Urinary bladder (tissue), 3 donors: ENCODE measurements at regions not wholly inside any gene's neighbourhood (a gene's known extent, or its start where the extent isn't known, plus 50 kb on each side); places are given as distances from the start of the nearest gene placed in this dataset.

ENCODE experiments used
- DNase-seq: peaks from one replicate; pipeline ENCODE4 v3.0.0-alpha.2; 2015; ENCODE audit errors: extremely low spot score
- H3K27ac ChIP-seq: one replicate; pipeline ENCODE4 v1.5.1; 2013; ENCODE audit warnings: low read depth, mild to moderate bottlenecking, moderate library complexity
- H3K36me3 ChIP-seq: one replicate; pipeline ENCODE4 v1.6.1; 2013; ENCODE audit warnings: mild to moderate bottlenecking, moderate library complexity; ENCODE audit not compliant: insufficient read depth
- H3K4me1 ChIP-seq: one replicate; pipeline ENCODE4 v1.6.1; 2013; ENCODE audit warnings: mild to moderate bottlenecking, moderate library complexity; ENCODE audit not compliant: insufficient read depth
- H3K4me3 ChIP-seq: one replicate; pipeline ENCODE4 v1.5.1; 2013; ENCODE audit warnings: low read depth, low read length
- WGBS: extraction: QIAGEN DNeasy Blood & Tissue Kit; methylation state at CpG from one replicate; pipeline ENCODE4 v1.1.7; 2013; 5-methylcytosine and 5-hydroxymethylcytosine counted together
- donor health status: healthy with polysubstance abuse.
- donor health status: healthy.

DNA sequence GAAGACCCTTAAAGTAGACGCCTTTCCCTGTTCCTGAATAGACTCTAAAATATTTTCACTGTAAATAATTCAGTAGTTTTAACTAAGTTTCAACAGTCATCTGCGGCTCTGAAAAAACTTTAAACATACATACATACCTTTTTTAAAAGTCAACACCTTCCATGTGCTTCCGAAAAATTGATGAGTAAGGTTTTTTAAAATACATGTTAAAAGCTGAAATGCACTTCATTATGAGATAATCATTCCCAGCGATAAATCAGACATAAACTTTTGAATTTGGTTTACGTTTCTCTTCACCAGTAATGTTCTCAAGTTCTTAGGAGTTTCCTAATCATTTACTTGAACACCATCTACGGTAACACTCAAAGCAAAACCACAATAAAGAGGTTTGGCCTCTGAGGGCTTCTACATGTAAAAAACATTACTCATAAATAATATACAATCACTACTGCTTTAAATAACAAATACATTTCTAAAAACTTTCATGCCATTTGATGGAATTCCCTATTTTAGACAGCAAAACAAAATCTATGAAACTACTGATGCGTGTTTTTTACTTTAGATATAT is 403.5 kb downstream of the SHQ1 start:
- no peaks in the 10 kb centered on the region for H3K4me1 ChIP-seq
- no peak overlapping the region for H3K4me3 ChIP-seq
- no peak overlapping the region for H3K27ac ChIP-seq
- 65% methylated on average over 7 of the region's 7 CpGs for WGBS
- no peaks in the 10 kb centered on the region for H3K36me3 ChIP-seq
- DNase-seq = no peak

DNA sequence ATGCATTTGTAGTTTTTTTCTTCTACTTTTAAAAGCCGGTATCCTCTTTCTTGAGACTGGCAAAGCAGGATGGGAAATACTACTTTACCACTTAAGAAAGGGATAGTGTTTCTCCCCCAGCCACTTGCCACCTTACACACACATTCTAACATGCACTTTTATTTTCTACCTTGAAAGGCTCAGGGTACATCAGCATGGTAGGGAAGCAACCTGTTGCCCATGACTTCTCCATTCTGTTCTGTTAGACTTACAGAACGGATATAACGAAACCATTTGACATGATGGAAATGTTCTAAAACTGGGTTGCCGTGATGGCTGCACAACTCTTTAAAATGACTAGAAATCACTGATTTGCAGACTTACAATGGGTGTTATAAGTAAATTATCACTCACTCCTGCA is 405.5 kb downstream of the SHQ1 start:
- H3K36me3 ChIP-seq = no peaks in the 10 kb centered on the region
- DNase-seq = no peak
- no peak overlapping the region for H3K27ac ChIP-seq
- no peak overlapping the region for H3K4me3 ChIP-seq
- H3K4me1 ChIP-seq = peaks cover 3% of the 10 kb centered on the region
- WGBS = 93% methylated on average over 4 of the region's 4 CpGs

DNA sequence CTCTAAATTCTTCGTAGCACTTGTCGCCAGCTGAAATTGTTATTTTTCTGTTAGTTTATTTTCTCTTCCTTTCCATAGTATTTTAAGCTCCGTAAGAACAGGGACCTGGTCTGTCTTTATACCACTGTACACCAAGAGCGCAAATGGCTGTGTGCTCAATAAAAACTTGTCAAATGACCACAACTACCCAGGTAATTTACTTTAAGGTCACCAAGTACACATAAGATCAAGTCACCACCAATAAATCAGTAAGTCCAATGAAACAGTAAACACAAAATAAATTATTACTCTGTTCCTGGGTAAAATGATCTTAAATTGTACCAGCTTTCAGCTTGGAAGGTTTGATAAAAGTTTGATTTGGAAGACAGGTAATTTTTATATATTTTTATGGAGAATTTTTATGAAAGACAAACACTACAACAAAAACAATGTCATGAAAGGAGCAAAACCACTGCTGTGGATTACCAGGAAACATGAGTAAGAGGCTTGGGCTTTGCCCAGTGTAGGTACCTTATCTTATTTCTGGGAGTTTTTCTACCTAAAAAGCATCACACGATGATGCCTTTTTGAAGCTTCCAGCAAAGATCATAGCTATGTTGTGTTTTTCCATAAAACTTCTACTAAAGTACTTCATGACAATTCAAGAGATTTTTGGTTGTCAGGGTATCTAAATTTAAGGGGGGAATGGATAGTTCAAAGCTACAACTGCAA is 406.8 kb downstream of the SHQ1 start:
- Histone ChIP-seq H3K4me1 (peaks cover 3% of the 10 kb centered on the region), H3K36me3 (no peaks in the 10 kb centered on the region), H3K27ac (peak overlapping the region; percentile 18), H3K4me3 (no peak overlapping the region)
- WGBS = 71% methylated on average over 5 of the region's 5 CpGs
- DNase-seq = no peak

DNA sequence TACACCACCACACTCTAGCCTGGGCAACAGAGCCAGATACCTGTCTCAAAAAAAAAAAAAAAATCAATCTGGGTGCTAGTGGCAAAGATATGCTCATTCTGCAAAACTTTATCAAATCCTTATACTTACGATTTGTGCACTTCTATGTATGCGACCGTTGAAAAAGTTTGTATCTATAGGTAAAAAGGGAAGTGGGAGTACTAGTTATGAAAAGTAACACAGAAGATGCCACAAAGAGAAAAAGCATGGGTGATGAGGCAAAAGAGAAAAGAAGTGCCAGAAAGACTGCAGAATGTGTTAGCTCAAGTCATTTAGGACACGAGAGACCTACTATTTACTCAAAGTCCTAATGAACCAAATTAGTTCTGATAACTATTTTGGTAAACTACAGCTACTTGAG is 407.8 kb downstream of the SHQ1 start:
- DNase-seq = no peak
- 88% methylated on average over 4 of the region's 4 CpGs for WGBS
- Histone ChIP-seq H3K4me3 (no peak overlapping the region), H3K4me1 (peaks cover 3% of the 10 kb centered on the region), H3K27ac (no peak overlapping the region), H3K36me3 (no peaks in the 10 kb centered on the region)

DNA sequence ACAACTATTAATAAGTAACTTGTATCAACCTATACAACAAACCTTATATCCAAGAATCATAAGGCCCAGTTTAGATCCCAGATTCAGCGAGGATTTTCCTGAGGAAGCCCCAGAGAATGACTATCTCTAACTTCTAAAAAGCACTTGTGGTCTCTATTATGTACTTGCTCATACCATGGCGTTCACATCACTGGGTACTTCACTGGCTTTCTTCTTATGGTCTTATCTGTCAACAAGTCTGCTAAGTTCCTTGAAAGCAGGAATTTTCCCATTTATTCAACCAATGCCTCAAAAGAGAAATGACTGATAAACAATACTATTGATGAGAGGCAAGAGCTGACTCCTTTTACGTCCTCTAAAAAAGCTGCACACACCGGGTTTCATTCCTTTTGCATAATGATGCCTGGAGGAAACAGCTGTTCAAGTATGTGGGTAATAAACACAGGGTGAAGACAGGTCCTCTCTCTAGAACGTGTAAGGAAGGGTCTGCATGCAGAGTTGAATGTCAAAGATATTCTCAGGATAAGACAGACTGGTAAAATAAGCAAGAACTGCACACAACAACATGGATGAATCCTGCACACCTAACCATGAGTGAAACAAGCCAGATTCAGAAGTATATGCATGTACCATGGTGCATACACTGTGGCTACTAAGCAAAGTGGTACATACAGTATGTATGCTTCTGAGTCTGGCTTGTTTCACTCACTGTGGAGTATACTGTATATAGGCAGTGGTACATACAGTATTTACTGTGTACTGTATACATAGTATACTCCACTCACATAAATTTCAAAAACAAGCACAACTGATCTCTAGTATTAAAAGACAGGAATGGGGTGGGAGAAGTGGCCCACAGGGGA is 408.7 kb downstream of the SHQ1 start:
- Histone ChIP-seq H3K4me3 (no peak overlapping the region), H3K4me1 (peaks cover 3% of the 10 kb centered on the region)
- 43% methylated on average over 5 of the region's 5 CpGs for WGBS

DNA sequence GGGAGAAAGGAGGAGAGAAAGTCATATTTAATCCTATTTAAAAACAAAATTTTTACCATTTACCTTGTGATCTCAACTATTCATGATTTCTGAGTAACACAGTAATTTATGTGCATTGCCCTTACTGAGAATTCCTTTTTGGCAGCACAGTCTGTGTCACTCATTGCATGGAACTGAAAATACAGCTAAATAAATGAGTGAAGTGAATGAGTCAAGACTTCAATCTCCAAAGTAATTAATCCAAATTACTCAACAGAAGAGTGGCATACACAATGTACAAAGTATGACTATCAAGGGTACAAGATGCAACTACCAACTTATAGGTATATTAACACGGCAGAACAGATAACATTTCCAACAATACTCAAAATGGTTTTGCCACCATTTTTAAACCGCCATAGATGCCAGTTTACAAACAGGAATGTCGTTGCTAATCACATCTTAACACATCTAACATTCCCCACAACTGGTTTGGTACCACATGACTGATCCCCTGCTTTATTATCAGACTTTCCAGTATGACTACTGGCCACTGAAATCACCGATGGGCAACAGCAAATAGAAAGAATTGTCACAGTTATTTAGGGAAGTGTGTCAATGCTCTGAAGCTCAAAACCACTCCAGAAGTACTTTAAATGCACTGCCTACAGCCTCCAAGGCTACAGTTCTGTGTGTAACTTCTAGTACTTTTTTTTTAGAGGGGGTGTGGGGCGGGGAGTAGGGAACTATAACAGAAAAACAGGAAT is 410.4 kb downstream of the SHQ1 start:
- no peak for DNase-seq
- Histone ChIP-seq H3K4me1 (peaks cover 5% of the 10 kb centered on the region), H3K4me3 (no peak overlapping the region), H3K36me3 (no peaks in the 10 kb centered on the region), H3K27ac (no peak overlapping the region)
- WGBS = 84% methylated on average over 5 of the region's 5 CpGs

More for the DNA sequence above, 408.7 kb downstream of the SHQ1 start:
- no peak for DNase-seq
- Histone ChIP-seq H3K36me3 (no peaks in the 10 kb centered on the region), H3K27ac (no peak overlapping the region)

DNA sequence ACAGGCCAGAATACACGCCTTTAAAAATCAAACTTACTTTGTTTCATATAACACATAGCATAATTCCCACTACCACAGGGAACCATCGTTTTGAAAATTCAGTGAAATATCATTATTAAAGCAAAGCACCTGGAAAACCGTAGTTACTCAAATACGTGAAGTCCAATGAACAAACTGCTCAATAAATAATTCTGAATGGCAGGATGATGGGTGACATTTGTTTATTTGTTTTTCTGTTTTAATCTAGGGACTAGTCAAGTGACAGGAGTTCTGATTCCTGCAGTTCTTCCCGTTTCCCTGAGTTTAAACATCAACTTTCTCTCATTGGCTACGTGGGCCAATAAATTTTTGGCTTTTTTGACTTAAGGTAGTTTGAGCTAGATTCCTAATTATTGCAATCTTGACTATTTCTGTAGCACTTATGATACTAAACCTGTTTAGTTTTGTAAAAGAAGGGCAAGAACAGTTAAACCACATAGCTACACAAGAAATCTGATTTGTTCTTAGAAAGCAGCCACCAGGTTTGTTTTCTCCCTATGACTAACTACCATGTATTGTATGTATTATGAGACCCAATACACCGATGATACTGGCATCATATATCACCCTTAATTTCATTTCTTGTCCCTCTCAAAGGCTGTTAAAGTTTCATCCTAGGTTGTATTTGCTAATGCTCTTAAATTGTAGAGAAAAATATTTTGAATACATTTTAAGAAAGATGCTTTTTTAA is 411.2 kb downstream of the SHQ1 start:
- H3K27ac ChIP-seq = no peak overlapping the region
- no peaks in the 10 kb centered on the region for H3K36me3 ChIP-seq
- H3K4me3 ChIP-seq = no peak overlapping the region
- H3K4me1 ChIP-seq = peaks cover 5% of the 10 kb centered on the region
- no peak for DNase-seq
- 56% methylated on average over 7 of the region's 7 CpGs for WGBS

DNA sequence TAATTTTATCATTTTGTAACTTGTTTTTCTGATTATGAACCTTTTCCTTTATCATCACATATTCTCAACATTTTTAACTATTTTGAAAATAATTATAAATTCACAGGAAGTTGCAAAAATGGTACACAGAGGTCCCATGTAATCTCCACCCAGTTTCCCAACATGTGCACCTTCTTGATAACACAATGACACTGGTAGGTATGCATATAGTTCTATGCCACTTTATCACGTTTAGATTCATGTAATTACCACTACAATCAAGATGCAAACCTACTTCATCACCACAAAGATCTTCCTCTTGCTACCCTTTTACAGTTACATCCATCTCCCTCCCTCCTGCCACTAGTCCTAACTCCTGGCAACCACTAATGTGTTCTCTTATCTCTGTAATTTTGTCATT is 413.9 kb downstream of the SHQ1 start:
- Histone ChIP-seq H3K27ac (no peak overlapping the region), H3K36me3 (no peaks in the 10 kb centered on the region), H3K4me1 (peaks cover 5% of the 10 kb centered on the region), H3K4me3 (no peak overlapping the region)
- WGBS = 67% methylated on average over 1 of the region's 1 CpG
- DNase-seq = no peak

DNA sequence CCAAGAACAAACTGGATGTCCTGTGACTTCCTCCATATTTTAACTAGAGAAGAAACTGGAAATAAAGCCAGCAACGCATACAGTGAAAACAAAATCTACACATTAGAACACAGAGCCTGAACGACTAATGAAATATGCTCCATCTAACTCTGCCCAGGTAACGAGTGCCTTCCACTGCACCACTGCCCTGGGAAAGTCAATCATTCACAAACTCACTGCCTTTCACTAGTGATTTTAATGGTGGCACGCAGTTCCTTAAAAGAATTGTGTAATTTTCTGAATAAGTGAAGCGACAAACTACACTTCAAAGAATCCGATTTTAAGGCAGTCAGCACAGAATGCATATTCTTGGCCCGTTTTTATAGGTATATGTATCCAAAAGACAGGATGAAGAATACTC is 416.0 kb downstream of the SHQ1 start:
- Histone ChIP-seq H3K4me3 (no peak overlapping the region), H3K36me3 (no peaks in the 10 kb centered on the region), H3K4me1 (peaks cover 2% of the 10 kb centered on the region), H3K27ac (no peak overlapping the region)
- WGBS = 92% methylated on average over 7 of the region's 7 CpGs
- no peak for DNase-seq

DNA sequence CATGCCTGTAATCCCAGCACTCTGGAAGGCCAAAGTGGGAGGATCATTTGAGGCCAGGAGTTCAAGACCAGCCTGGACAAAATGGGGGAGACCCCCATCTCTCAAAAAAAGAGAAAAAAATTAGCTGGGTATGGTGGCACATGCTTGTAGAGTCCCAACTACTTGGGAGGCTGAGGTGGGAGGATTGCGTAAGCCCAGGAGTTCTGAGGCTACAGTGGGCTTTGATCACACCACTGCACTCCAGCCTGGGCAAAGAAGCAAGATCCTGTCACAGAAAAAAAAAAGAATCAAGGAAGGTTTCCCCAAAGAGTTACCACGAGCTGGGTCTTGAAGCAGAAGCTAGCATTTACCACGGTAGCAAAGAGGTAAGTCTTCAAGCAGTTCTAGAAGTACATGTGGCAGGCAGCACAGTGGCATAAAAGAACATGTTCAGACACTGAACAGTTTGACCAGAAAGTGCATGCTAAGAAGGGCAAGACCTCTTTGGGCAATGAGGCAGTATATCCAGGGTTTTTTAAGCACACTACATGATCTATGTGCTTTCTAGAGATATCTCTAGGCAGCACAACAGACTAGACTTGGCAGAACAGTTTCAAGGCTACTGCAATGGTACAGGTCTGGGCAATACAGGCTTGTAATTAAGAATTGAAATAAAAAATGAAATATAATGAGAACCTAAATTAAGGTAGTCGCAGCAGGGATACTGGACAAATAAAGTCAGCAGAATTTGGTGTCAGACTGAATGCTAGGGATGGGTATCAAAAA is 418.5 kb downstream of the SHQ1 start:
- H3K27ac ChIP-seq = no peak overlapping the region
- H3K4me1 ChIP-seq = peaks cover 2% of the 10 kb centered on the region
- WGBS = 70% methylated on average over 4 of the region's 4 CpGs
- H3K4me3 ChIP-seq = no peak overlapping the region
- DNase-seq = no peak
- H3K36me3 ChIP-seq = no peaks in the 10 kb centered on the region

DNA sequence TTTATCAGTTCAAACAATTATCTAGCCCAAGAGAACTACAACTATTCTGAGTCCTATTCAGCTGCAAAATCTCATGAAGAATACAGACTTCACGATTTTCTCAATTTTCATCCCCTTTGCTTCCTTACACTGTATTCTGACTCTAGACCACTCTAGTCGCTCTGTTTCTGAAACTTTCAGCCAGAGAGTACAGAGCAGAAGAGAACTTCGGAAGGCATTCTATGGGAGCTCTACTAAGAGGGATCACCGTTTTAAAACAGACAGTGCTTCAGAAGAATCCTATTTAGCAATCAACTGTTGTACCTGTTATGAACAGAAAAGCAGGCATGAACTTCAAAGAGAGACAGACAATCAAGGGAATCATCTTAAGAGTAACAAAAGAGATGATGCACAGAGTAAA is 419.4 kb downstream of the SHQ1 start:
- Histone ChIP-seq H3K27ac (no peak overlapping the region), H3K36me3 (no peaks in the 10 kb centered on the region), H3K4me1 (no peaks in the 10 kb centered on the region), H3K4me3 (no peak overlapping the region)
- DNase-seq = no peak
- WGBS = 57% methylated on average over 4 of the region's 4 CpGs

DNA sequence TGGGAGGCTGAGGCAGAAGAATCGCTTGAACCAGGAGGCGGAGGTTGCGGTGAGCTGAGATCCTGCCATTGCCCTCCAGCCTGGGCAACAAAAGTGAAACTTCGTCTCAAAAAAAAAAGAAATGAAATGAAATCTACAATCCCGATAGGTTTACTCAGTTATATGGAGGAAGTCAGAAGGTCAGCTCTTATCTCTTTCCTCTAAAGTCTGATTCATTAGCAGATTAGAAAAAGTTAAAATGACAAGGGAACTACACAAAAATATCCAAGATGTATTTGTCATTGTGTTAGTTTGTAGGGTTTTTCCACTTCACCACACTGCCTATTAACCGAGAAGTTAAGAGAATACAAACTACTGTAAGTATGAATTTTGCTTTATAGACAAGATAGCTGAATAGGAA is 420.6 kb downstream of the SHQ1 start:
- no peaks in the 10 kb centered on the region for H3K4me1 ChIP-seq
- no peak for DNase-seq
- no peaks in the 10 kb centered on the region for H3K36me3 ChIP-seq
- no peak overlapping the region for H3K4me3 ChIP-seq
- 75% methylated on average over 6 of the region's 6 CpGs for WGBS
- no peak overlapping the region for H3K27ac ChIP-seq
